HL-60 (cell line): ENCODE measurements at regions not wholly inside any gene's neighbourhood (a gene's known extent, or its start where the extent isn't known, plus 50 kb on each side); places are given as distances from the start of the nearest gene placed in this dataset.

ENCODE experiments used
- DNase-seq, 2 experiments: peaks; one replicate each; pipeline ENCODE4 v3.0.0-alpha.2; 2010 to 2020; ENCODE audit warnings: low read depth in 1 of 2, low spot score in 1 of 2
- H3K27ac ChIP-seq: fragments of 250-450 bp; sonication (Bioruptor Pico); replicated peaks from 2 replicates; pipeline ENCODE4 v1.5.1; 2020; ENCODE audit warnings: mild to moderate bottlenecking, moderate library complexity
- H3K27me3 ChIP-seq: fragments of 250-450 bp; sonication (Bioruptor Pico); 2 replicates; pipeline ENCODE4 v1.5.1; 2021; ENCODE audit warnings: mild to moderate bottlenecking, moderate library complexity; ENCODE audit not compliant: insufficient read depth, poor library complexity, severe bottlenecking
- H3K4me3 ChIP-seq: replicated peaks from 2 replicates; pipeline ENCODE4 v1.5.1; 2011; ENCODE audit warnings: mild to moderate bottlenecking, control low read depth, low read length; ENCODE audit not compliant: insufficient read depth
- GABPA ChIP-seq: IDR thresholded peaks from 2 replicates; pipeline ENCODE4 v1.6.1; 2012; ENCODE audit warnings: low read depth
- POLR2AphosphoS5 ChIP-seq: IDR thresholded peaks from 2 replicates; pipeline ENCODE4 v1.6.1; 2012; ENCODE audit warnings: low read depth
- SPI1 ChIP-seq: IDR thresholded peaks from 2 replicates; pipeline ENCODE4 v1.6.1; 2012; ENCODE audit warnings: low read depth, mild to moderate bottlenecking, borderline replicate concordance
- TF ChIP-seq, protein P1 (sequence below): IDR thresholded peaks from 2 replicates; pipeline ENCODE4 v1.6.1; 2012; ENCODE audit warnings: low read depth; ENCODE audit not compliant: insufficient replicate concordance
- TF ChIP-seq, protein P2 (sequence below): IDR thresholded peaks from one replicate; pipeline ENCODE4 v1.5.1; 2011; ENCODE audit warnings: low read length, control low read depth, inconsistent platforms; ENCODE audit not compliant: insufficient read depth

DNA sequence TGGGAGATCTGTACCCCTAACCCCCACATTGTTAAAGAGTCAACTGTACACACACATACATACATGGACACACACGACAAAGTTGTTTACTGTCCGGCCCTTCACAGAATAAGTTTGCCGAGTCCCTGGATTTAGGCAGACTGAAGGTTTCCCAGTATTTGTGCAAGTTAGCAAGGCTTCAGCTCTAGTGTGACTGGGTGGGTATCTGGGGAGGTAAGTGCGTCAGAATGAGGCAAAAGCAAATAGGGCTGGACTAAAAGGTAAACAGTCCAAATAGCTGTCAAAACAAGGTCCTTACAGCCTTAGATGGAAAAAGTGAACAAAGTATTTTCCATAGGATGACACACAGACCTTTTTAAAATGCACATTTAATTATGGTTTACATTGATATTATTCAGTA lies 228.4 kb upstream of the UFM1 start:
- TF ChIP-seq, protein P1, sequence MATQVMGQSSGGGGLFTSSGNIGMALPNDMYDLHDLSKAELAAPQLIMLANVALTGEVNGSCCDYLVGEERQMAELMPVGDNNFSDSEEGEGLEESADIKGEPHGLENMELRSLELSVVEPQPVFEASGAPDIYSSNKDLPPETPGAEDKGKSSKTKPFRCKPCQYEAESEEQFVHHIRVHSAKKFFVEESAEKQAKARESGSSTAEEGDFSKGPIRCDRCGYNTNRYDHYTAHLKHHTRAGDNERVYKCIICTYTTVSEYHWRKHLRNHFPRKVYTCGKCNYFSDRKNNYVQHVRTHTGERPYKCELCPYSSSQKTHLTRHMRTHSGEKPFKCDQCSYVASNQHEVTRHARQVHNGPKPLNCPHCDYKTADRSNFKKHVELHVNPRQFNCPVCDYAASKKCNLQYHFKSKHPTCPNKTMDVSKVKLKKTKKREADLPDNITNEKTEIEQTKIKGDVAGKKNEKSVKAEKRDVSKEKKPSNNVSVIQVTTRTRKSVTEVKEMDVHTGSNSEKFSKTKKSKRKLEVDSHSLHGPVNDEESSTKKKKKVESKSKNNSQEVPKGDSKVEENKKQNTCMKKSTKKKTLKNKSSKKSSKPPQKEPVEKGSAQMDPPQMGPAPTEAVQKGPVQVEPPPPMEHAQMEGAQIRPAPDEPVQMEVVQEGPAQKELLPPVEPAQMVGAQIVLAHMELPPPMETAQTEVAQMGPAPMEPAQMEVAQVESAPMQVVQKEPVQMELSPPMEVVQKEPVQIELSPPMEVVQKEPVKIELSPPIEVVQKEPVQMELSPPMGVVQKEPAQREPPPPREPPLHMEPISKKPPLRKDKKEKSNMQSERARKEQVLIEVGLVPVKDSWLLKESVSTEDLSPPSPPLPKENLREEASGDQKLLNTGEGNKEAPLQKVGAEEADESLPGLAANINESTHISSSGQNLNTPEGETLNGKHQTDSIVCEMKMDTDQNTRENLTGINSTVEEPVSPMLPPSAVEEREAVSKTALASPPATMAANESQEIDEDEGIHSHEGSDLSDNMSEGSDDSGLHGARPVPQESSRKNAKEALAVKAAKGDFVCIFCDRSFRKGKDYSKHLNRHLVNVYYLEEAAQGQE: no peak
- TF ChIP-seq POLR2AphosphoS5: no peak
- TF ChIP-seq SPI1: no peak
- TF ChIP-seq GABPA: no peak
- TF ChIP-seq, protein P2, sequence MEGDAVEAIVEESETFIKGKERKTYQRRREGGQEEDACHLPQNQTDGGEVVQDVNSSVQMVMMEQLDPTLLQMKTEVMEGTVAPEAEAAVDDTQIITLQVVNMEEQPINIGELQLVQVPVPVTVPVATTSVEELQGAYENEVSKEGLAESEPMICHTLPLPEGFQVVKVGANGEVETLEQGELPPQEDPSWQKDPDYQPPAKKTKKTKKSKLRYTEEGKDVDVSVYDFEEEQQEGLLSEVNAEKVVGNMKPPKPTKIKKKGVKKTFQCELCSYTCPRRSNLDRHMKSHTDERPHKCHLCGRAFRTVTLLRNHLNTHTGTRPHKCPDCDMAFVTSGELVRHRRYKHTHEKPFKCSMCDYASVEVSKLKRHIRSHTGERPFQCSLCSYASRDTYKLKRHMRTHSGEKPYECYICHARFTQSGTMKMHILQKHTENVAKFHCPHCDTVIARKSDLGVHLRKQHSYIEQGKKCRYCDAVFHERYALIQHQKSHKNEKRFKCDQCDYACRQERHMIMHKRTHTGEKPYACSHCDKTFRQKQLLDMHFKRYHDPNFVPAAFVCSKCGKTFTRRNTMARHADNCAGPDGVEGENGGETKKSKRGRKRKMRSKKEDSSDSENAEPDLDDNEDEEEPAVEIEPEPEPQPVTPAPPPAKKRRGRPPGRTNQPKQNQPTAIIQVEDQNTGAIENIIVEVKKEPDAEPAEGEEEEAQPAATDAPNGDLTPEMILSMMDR: no peak
- no peak for DNase-seq
- Histone ChIP-seq H3K27me3 (no peaks in the 10 kb centered on the region), H3K4me3 (no peak overlapping the region), H3K27ac (no peak overlapping the region)

DNA sequence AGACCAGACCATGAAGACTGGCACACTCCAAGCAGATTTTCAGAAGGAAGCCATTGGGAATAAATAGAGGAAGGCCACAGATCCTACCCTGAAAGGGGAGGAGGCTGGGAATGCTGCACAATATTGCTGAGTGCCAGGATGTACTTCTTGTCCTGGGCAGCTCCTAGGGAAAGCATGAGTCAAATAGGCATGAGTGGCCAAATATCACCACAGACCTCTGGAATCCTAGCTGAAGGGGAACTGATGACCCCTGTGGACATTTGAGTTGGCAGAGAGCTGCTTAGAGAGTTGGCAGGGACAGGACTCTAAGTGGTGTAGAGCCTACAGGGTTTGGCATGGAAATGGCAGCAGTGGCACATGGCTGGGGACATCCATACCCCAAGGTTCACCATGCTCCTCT lies 234.3 kb upstream of the TRPC4 start:
- Histone ChIP-seq H3K27ac (no peak overlapping the region), H3K27me3 (no peaks in the 10 kb centered on the region), H3K4me3 (no peak overlapping the region)
- no peak for TF ChIP-seq SPI1
- DNase-seq: no peak

DNA sequence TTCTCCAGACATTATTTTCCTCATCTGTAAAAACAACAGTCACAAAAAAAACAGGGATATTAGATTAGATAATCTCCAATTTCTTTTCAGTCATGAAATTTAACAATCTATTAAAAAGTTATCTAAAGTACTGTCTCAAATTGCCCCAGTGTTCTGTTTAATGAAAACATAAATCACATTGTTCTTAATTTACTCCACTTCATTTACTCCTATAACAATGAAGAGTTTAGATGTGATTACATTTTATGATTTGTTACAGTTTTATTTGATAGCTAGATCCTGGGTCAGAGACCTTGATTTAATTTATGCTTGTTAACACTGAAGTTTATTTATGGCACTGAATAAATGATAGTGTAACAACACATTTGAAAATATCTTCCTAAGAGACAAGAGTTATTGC lies 230.2 kb upstream of the TRPC4 start:
- DNase-seq: no peak
- H3K4me3 ChIP-seq: no peak overlapping the region
- H3K27me3 ChIP-seq: no peaks in the 10 kb centered on the region
- TF ChIP-seq POLR2AphosphoS5 (no peak), SPI1 (no peak), GABPA (no peak)
- TF ChIP-seq, protein P2: no peak
- TF ChIP-seq, protein P1: no peak
- H3K27ac ChIP-seq: no peak overlapping the region

DNA sequence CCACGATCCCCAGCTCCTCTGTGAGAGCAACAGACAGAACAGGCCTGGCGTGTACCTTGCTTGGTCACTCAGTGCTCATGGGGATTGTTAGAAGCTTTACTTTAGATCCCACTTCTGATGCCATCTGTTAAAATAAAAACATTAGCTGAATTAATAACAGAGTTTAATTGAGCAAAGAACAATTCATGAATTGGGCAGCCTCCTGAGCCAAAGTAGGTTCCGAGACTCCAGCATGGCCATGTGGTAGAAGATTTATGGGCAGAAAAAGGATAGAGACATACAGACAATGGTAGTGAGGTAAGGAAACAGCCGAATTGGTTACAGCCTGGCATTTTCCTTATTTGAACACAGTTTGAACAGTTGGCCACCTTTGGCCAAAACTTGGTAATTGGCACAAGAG lies 223.9 kb upstream of the TRPC4 start:
- DNase-seq: no peak

More for the DNA sequence above, 223.9 kb upstream of the TRPC4 start:
- no peak for TF ChIP-seq POLR2AphosphoS5
- TF ChIP-seq, protein P1: no peak
- TF ChIP-seq, protein P2: no peak
- no peak for TF ChIP-seq GABPA
- no peak for TF ChIP-seq SPI1
- Histone ChIP-seq H3K27me3 (no peaks in the 10 kb centered on the region), H3K27ac (no peak overlapping the region), H3K4me3 (no peak overlapping the region)
